Caco-2 (cell line): ENCODE measurements at regions not wholly inside any gene's neighbourhood (a gene's known extent, or its start where the extent isn't known, plus 50 kb on each side); places are given as distances from the start of the nearest gene placed in this dataset.

Source experiments
- BruUV-seq: library from RNA; stranded (reverse); fragments of 400-500 nt; replicated peaks from 2 replicates; lab custom pipeline; 2021; lab: Mats Ljungman, UMichigan
- CTCF ChIA-PET: fragments of 300-600 bp; sonication (Branson Sonifier 250); formaldehyde crosslinking; loops from one replicate; lab custom pipeline; 2022; ENCODE audit warnings: antibody characterized with exemption; lab: Charles Lee
- POLR2A ChIA-PET: fragments of 300-600 bp; sonication (Branson Sonifier 250); formaldehyde crosslinking; loops from one replicate; lab custom pipeline; 2022; ENCODE audit warnings: antibody characterized with exemption; lab: Charles Lee
- DNase-seq, 2 experiments: peaks; one replicate each; pipeline versions ENCODE4 v3.0.0 to v3.0.0-alpha.2; 2020 to 2022
- H3K27me3 ChIP-seq: replicated peaks from 2 replicates; pipeline ENCODE4 v1.6.0; 2011; ENCODE audit warnings: low read length; ENCODE audit not compliant: control insufficient read depth, insufficient read depth
- H3K36me3 ChIP-seq: 2 replicates; pipeline ENCODE4 v1.5.1; 2011; ENCODE audit warnings: low read length; ENCODE audit not compliant: control insufficient read depth, insufficient read depth
- H3K4me1 ChIP-seq: fragments of 250-450 bp; sonication (Bioruptor Pico); 2 replicates; pipeline ENCODE4 v1.5.1; 2020; ENCODE audit warnings: mild to moderate bottlenecking
- H3K4me3 ChIP-seq: 2 replicates; pipeline ENCODE4 v1.5.1; 2011; ENCODE audit warnings: low read depth, mild to moderate bottlenecking, control low read depth, low read length
- H3K9me3 ChIP-seq: fragments of 250-450 bp; sonication (Bioruptor Pico); 2 replicates; pipeline ENCODE4 v1.5.1; 2020; ENCODE audit warnings: mild to moderate bottlenecking, moderate library complexity
- H3K27ac Mint-ChIP-seq: one replicate; pipeline ENCODE4 v1.8.0; 2022; ENCODE audit warnings: mixed read lengths; ENCODE audit not compliant: unreplicated experiment
- H3K27me3 Mint-ChIP-seq: one replicate; pipeline ENCODE4 v1.8.0; 2022; ENCODE audit warnings: mixed read lengths; ENCODE audit not compliant: insufficient read depth, unreplicated experiment
- H3K36me3 Mint-ChIP-seq: one replicate; pipeline ENCODE4 v1.8.0; 2022; ENCODE audit warnings: mild to moderate bottlenecking, mixed read lengths; ENCODE audit not compliant: insufficient read depth, unreplicated experiment
- H3K4me1 Mint-ChIP-seq: one replicate; pipeline ENCODE4 v1.8.0; 2022; ENCODE audit warnings: low read depth, mixed read lengths; ENCODE audit not compliant: unreplicated experiment
- H3K4me3 Mint-ChIP-seq: one replicate; pipeline ENCODE4 v1.8.0; 2022; ENCODE audit warnings: mild to moderate bottlenecking, moderate library complexity, mixed read lengths; ENCODE audit not compliant: unreplicated experiment
- H3K9me3 Mint-ChIP-seq: one replicate; pipeline ENCODE4 v1.8.0; 2022; ENCODE audit warnings: mixed read lengths; ENCODE audit not compliant: unreplicated experiment
- intact Hi-C: fragments of 100-400 bp; cut with micrococcal nuclease; formaldehyde crosslinking; loops from one replicate; pipeline ENCODE4 v1.10.0; 2022; ENCODE audit not compliant: unreplicated experiment
- TF ChIP-seq, protein P1 (sequence below), 2 experiments: fragments of 200-600 bp in 1 of 2; IDR thresholded peaks; 1 replicate in 1 of 2; 2 replicates in 1 of 2; pipeline versions ENCODE4 v1.5.1 to v1.8.0; 2011 to 2022; ENCODE audit warnings: antibody characterized with exemption in 1 of 2, control low read depth in 1 of 2, inconsistent platforms in 1 of 2, low read depth in 1 of 2, low read length in 1 of 2, mild to moderate bottlenecking in 1 of 2, moderate library complexity in 1 of 2; ENCODE audit not compliant: insufficient read depth in 1 of 2, severe bottlenecking in 1 of 2, unreplicated experiment in 1 of 2

DNA sequence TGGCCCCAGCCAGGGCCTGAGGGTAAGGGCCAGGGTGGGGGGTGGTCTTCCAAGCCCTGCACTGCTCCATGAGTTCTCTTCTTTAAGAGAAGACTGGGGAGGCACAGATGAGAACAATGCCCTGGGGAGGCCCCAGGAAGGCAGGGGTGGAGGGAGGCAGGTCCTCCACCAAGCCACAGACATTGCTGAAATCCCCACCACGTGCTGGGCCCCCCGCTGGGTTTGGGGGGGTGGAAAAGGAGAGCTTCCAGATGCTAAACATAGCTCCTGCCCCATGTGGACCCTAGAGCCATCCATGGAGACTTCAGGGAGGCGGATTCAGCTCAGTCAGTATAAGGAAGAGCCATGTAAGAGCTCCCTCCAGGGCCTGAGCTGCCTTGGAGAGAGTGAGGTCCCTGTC, 157.8 kb upstream of the LINGO1 start:
- H3K36me3 ChIP-seq: no peaks in the 10 kb centered on the region
- ChIA-PET POLR2A (no interaction called here), CTCF (no interaction called here)
- DNase-seq: no peak
- Mint-ChIP-seq H3K36me3 (peaks cover 5% of the 10 kb centered on the region), H3K9me3 (no peaks in the 10 kb centered on the region), H3K4me3 (no peak overlapping the region), H3K27me3 (peaks cover 18% of the 10 kb centered on the region), H3K4me1 (no peaks in the 10 kb centered on the region), H3K27ac (no peak overlapping the region)
- no peak overlapping the region for H3K4me3 ChIP-seq
- H3K4me1 ChIP-seq: no peaks in the 10 kb centered on the region
- no peaks in the 10 kb centered on the region for H3K9me3 ChIP-seq
- no peaks in the 10 kb centered on the region for H3K27me3 ChIP-seq
- no TSS peak for BruUV-seq
- TF ChIP-seq, protein P1, sequence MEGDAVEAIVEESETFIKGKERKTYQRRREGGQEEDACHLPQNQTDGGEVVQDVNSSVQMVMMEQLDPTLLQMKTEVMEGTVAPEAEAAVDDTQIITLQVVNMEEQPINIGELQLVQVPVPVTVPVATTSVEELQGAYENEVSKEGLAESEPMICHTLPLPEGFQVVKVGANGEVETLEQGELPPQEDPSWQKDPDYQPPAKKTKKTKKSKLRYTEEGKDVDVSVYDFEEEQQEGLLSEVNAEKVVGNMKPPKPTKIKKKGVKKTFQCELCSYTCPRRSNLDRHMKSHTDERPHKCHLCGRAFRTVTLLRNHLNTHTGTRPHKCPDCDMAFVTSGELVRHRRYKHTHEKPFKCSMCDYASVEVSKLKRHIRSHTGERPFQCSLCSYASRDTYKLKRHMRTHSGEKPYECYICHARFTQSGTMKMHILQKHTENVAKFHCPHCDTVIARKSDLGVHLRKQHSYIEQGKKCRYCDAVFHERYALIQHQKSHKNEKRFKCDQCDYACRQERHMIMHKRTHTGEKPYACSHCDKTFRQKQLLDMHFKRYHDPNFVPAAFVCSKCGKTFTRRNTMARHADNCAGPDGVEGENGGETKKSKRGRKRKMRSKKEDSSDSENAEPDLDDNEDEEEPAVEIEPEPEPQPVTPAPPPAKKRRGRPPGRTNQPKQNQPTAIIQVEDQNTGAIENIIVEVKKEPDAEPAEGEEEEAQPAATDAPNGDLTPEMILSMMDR (IDR thresholded peaks at IDR 0.05; ENCODE audit: insufficient read depth in 1 of 2, low read depth in 1 of 2, low read length in 1 of 2, severe bottlenecking in 1 of 2, unreplicated experiment in 1 of 2): no peak
- intact Hi-C loops: no loop called here

DNA sequence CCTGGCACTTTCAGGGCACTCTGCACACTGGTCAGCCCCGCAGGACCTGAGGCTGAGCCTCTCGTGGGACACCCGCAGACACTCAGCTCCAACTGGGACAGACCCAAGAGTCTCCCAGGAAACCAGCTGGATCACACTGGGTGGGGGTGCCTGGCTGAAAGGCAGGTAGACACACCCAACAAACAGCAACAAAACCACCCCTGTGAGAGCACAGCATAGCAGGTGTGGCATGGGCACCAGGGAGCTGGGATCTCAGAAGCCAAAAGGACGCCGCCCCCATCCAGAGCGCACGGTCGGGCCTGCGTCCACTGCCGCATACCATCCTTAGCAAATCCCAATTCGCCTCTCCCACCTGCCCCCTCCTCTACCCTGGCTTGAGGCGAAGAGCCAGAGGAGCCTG, 154.2 kb upstream of the LINGO1 start:
- CTCF ChIA-PET: no interaction called here
- BruUV-seq: no TSS peak

DNA sequence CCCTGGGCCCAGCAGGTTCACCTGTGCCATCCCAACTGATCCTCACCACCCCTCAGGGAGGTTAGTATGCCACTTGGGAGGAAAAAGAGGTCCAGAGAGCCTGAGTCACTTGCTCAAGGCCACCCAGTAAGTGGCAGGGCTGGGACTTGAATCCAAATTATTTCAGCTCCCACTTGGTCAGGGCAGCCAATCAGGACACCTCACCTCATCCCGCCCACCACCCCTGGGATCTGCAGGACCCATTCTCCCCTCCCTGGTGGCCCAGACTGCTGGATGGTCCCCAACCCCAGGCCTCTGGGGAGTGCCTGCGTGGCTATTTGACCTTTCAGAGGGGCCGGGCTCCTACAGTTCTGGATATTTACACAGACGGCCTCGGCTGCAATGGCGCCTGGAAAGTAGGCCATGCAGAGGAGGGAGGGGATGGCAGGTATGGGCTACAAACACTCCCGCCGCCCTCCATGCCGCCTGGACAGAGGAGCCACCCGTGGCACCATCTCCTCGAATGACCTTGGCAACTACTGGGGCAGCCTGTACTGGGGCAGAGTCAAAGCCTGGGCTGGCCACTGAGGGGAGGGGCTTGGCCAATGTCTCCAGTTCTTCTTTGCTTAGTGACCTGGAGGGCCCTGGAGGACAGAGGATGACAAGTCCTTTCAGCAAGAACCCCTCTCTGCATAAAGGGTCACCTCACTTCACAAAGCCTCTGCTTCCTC, 153.6 kb upstream of the LINGO1 start:
- CTCF ChIA-PET: no interaction called here

More for the DNA sequence above, 154.2 kb upstream of the LINGO1 start:
- H3K4me1 ChIP-seq: no peaks in the 10 kb centered on the region
- intact Hi-C loops: no loop called here
- POLR2A ChIA-PET: no interaction called here
- H3K4me3 ChIP-seq: no peak overlapping the region
- H3K9me3 Mint-ChIP-seq: no peaks in the 10 kb centered on the region
- H3K4me3 Mint-ChIP-seq: no peak overlapping the region
- peaks cover 16% of the 10 kb centered on the region for H3K27me3 Mint-ChIP-seq
- no peaks in the 10 kb centered on the region for H3K36me3 ChIP-seq
- TF ChIP-seq, protein P1 (IDR thresholded peaks at IDR 0.05; ENCODE audit: insufficient read depth in 1 of 2, low read depth in 1 of 2, low read length in 1 of 2, severe bottlenecking in 1 of 2, unreplicated experiment in 1 of 2): no peak
- H3K36me3 Mint-ChIP-seq: peaks cover 5% of the 10 kb centered on the region
- H3K27me3 ChIP-seq: no peaks in the 10 kb centered on the region
- DNase-seq: no peak
- no peak overlapping the region for H3K27ac Mint-ChIP-seq
- no peaks in the 10 kb centered on the region for H3K9me3 ChIP-seq
- no peaks in the 10 kb centered on the region for H3K4me1 Mint-ChIP-seq

More for the DNA sequence above, 153.6 kb upstream of the LINGO1 start:
- BruUV-seq: no TSS peak
- no peaks in the 10 kb centered on the region for H3K9me3 Mint-ChIP-seq
- H3K9me3 ChIP-seq: no peaks in the 10 kb centered on the region
- H3K27me3 ChIP-seq: no peaks in the 10 kb centered on the region
- H3K27ac Mint-ChIP-seq: no peak overlapping the region
- intact Hi-C loops: no loop called here
- H3K27me3 Mint-ChIP-seq: peaks cover 15% of the 10 kb centered on the region
- H3K36me3 ChIP-seq: no peaks in the 10 kb centered on the region
- H3K36me3 Mint-ChIP-seq: peaks cover 5% of the 10 kb centered on the region
- H3K4me3 ChIP-seq: no peak overlapping the region
- H3K4me3 Mint-ChIP-seq: no peak overlapping the region
- TF ChIP-seq, protein P1 (IDR thresholded peaks at IDR 0.05; ENCODE audit: insufficient read depth in 1 of 2, low read depth in 1 of 2, low read length in 1 of 2, severe bottlenecking in 1 of 2, unreplicated experiment in 1 of 2): no peak
- H3K4me1 ChIP-seq: no peaks in the 10 kb centered on the region
- no peak for DNase-seq
- POLR2A ChIA-PET: no interaction called here
- H3K4me1 Mint-ChIP-seq: no peaks in the 10 kb centered on the region
